LNCAP (cell line): ENCODE measurements at regions not wholly inside any gene's neighbourhood (a gene's known extent, or its start where the extent isn't known, plus 50 kb on each side); places are given as distances from the start of the nearest gene placed in this dataset.

ENCODE experiments used
- CTCF ChIP-seq: fragments of 450-650 bp; IDR thresholded peaks from 2 replicates; pipeline ENCODE4 v1.5.1; 2017; ENCODE audit warnings: mild to moderate bottlenecking

DNA sequence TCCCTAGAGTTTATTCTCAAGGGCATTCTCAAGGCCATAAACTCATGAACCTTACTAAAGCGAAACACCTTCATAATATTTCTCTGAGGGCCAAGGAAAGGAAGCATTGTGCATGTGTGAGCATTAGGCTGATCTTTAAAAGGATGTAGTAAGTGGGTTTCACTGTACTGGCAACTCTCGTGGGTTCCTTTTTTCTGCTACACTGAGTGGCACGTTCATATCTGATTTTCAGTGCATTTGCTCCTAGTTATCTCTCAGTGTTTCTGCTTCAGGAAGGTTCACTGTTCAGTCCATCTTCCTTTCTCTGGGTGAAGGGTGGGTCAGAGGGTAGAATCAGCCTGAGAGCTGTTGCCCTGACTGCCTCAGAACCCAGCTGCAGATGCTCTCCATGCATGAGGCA, 192.8 kb upstream of the ADGRL2 start:
- TF ChIP-seq CTCF: no peak

- no peak for TF ChIP-seq CTCF
Measured at GRCh38 chr1:81607086-81607485, 193.6 kb upstream of the ADGRL2 start.

DNA sequence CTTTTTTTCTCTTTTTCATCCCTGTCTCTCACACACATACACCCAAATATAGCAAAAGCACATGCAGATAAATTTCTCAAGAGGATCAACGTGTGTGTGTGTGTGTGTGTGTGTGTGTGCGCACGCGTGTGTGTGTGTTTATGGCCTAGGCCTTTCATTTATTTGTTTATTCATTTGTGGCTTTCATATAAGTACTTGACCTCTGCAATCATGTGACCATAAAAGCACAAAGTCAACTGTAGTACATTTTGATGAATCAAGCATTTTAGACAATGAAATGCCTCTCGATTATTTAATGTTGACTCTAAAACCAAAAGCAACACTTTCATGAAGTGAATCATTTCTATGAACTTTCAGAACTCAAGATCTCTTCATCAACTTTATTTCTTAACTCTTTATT, 194.1 kb upstream of the ADGRL2 start:
- TF ChIP-seq CTCF: no peak

DNA sequence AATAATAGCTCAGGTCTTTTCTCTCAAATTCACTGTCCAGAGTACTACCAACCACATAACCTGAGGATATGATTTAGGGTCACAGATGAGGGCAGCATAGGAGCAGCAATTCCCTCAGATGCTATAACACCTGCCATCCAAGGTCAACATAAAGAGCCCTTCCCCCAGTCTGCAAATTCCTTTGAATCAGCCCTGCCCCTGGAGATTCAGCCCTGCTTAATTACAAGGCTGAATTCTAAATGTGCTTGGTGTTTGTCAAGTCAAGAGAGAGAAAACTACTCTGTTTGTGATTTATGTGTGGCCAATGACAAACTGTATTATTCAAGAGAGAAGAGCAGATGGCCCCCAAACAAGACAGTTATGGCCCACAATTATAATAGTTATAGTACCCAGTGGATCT, 195.7 kb upstream of the ADGRL2 start:
- TF ChIP-seq CTCF: no peak

DNA sequence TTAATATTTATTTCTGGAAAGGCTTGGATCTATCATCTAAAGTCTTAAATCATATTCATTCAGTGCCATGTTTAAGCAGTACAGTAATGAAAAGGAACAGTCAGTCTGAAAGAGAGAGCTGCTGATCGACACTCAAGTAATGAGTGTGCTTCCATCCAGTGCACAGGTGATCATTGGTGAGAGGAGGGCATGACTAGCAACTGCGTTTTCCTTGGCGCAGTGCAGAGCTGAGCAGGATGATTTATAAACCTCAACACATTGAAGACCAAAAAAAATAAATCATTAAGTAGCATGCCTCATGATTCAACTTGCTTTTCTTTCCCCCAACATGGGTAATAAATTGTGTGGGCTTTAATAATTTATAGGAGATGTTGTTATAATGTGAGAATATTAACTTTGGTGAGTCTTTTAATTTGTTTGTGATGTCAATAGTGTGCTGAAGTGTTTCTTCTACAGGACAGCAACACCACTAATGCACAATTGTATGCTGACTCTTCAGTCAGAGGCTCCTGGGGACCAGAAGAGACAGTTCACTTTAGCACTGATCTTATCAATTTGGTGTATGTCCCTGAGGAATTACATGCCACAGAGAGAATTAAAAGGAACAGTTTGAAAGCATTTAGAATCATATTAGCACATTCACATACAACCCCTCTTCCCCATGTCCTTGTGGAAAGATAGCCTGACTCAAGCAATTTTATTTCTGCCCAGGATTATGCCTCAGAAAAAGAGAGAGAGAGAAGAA, 199.7 kb upstream of the ADGRL2 start:
- no peak for TF ChIP-seq CTCF

DNA sequence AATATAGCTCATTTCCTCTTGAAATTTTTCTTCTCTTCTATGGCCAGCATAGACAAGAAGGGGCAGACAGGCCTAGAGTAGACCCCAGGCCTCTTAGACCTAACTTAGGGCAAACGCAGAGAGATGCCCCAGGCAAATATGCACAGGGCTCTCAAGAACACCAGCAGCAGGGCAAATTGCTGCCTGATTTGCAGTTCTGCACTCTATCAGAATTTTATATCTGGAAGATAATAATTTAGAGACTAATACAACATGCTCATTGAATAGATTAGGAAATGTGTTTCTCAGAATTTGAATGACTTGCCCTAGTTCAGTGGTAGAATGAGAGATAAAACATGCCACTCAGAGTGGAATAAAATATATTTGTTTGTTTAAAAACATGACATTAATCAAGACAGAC, 200.4 kb upstream of the ADGRL2 start:
- TF ChIP-seq CTCF: no peak

- no peak for TF ChIP-seq CTCF
Measured at GRCh38 chr1:81598623-81599022, 202.1 kb upstream of the ADGRL2 start.
